GM04503 (cell line): ENCODE measurements at regions not wholly inside any gene's neighbourhood (a gene's known extent, or its start where the extent isn't known, plus 50 kb on each side); places are given as distances from the start of the nearest gene placed in this dataset.
"Not testable (repeated sequence)": the region's sequence is repeated elsewhere in the genome, so short reads cannot be mapped to it uniquely, and the experiment has no call there.

Experiments
- DNase-seq: peaks from one replicate; pipeline ENCODE4 v3.0.0-alpha.2; 2012; ENCODE audit warnings: low read depth

DNA sequence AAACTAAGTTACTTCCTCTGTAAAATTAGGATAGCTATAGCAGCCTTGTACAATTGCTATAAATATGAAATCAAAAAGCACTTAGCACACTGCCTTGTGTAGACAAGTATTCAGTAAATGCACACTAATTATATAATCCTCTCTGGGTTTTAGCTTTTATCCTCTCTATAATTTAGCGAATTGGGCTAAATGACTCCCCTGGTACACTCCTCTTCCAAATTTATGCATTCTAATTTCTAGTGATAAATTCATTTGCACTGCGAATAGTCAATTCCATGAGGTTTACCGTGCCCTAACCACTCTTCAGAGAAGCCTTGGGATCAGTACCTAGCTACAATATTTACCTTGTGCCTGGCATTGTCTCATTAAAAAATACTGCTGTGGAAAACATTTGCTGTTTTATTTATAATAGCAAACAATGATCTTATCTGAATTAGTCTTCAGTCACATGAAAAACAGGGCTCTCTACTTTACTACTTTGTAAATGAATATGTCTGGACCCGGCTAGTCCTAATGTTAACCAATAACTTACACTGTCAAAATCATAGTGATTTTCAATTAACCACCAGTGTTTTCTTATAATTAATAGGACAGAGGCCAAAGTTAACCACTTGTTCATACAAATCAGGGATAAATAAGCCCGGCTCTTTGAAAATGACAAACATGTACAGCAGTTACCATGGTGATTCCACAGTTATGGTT lies 577.9 kb downstream of the IPMK start:
- DNase-seq, result no peak

DNA sequence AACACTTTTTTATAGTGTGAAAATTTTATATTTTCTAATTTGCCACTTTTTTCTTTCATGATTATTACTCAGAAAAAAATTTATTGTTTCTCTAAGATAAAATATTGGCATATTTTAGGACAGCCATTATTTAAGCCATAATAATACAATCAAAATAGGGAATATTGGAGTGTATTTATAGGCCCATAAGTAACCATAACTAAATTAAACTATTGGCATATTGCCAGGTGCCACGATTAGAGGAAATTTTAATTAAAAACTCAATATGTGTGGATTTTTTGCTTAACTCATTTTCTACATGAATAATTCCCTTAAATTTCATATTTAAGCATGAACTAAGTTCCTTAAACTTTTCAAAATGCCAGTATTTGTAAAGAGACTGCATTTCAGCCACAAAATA lies 587.8 kb downstream of the IPMK start:
- no peak for DNase-seq

DNA sequence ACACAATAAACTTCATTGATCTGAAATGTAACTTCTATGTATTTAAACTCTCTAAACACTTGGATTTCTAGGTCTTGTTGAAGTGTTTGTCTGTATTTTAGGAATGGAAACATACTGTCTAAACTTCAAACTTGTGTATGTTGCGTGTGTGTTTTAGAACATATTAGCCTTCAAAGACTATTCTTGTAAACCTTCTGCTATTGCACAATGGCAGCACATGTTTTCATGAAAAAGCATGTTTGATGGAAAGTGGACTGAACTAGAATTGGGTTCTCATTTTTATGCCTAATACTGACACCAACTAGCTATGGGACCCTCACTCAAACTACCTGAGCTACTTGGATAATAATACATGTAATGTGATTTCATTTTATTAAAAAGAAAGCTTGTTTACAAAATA lies 592.6 kb downstream of the IPMK start:
- DNase-seq, result no peak

DNA sequence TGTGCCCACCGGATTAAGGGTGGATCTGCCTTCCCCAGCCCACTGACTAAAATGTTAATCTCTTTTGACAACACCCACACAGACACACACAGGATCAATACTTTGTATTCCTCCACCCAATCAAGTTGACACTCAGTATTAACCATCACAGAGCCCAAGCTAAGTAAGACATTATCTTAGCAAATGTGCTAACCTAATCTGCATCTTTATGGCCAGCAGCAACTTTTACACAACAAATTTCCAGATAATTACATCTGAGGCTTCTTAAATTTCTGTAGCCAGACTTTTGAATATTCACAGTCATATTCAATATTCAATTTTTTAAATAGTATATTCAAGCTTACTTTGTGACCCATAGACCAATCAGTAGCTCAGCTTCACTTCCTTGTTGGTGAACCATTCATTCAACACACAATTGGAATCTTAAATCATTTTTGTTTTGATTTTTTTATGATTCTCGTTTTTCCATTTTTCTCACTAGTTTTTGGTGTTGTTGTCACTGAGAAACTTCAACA lies 594.2 kb downstream of the IPMK start:
- no peak for DNase-seq

DNA sequence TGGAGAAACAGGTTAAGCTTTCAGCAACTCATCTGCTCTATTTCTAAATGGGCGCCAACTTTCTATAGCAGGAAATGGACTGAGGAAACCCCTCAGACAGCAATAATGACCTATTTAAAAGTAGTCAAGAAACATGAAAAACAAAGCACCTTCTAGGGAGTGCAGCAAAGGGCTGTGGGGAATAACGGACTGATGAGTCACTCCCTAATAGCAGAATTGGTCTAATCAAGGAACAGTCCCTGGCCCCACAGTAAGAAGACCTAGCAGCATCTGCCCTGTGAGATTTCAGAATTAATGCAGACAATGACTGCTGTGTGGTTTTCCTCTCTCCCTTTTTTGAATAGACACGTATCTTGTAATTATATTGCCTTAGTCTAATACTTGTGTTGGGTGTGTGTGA lies 602.9 kb downstream of the IPMK start:
- no peak for DNase-seq

DNA sequence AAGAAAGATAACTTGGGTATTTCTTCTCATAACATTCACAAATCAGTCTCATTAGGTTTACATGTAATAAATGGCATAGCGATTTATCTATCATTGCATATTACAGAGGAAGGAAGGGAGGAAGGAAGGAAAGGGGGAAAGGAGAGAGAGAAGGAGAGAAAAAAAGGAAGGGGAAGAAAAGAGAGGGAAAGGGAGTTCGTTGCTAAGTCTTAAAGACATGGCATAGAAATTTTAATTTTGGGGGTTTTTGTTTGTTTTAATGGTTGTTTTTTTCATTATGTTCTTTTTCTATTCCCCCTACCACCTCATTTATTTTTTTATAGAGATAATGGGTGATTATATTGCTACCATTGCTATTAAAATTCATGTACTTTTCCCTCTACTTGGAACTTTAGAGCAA lies 604.3 kb downstream of the IPMK start:
- DNase-seq, result no peak

DNA sequence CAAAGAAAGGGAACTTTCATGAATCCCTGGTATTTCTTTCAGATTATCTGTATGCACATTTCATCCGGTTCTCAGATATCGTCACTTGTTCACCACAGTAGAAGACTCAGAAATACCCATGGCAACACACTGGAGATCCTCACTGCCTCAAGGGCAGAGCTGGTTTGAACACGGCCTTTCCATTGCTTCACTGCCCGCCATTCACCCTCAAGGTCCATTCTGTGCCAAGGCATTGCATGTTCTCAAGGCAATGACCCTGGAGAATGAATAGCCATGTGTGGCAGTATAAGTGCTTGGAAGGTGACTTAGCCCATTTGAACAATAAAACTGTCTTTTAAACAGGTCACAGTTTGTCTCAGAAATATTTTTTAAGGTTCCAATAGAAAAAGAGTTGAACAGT lies 606.5 kb downstream of the IPMK start:
- no peak for DNase-seq

DNA sequence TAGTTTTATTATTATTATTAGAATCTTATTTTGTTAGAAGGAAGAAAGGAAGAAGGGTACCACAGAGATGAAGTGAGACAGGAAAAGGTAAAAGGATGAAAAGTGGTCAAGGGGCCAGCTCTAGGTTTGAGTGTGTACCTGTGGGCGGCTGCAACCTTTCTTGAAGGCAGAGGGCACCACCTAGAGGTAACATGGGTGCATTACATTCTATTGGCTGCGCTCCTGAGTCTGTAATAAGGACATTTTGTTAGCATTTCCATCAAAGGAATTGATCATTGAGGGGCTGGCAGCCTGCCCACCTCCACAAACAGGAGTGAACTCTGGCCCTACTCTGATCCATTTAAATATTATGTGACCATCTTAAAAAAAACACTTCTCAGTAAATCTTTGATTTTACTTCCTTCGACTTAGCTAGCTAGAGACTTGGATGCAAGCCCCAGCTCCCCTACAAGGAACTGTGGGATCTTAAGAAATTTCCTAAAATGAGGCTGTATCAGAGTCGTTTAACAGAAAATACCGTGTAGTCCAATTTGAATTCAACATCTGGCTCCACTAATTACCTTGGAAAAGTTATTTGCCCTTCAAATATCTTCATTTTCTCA lies 610.4 kb downstream of the IPMK start:
- DNase-seq, result peak; percentile 2

DNA sequence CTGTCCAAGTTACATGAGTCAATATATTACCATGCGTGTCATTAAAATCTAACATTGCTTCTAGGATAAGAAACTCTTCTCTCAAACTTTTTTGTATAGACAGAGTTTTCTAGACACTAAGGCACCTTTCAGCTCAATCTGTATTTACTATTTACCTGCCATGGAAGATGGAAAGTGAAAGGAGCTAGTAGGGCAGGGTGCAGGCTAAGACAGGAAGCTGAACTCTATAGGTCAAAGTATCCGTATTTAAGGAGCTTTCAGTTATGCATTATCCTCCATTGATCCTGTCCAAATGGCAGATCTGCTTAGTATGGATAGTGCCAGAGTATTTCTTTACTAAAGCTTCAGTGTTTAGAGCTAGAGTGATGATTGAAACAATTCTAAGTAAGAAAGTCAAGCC lies 612.8 kb downstream of the IPMK start:
- DNase-seq, result no peak

DNA sequence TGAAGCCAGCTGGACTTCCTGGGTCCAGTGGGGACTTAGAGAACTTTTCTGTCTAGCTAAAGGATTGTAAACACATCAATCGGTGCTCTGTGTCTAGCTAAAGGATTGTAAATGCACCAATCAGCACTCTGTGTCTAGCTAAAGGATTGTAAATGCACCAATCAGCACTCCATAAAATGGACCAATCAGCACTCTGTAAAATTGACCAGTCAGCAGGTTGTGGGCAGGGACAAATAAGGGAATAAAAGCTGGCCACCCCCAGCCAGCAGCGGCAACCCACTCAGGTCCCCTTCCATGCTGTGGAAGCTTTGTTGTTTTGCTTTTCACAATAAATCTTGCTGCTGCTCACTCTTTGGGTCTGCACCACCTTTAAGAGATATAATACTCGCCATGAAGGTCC lies 622.6 kb downstream of the IPMK start:
- DNase-seq, result not testable (repeated sequence)

DNA sequence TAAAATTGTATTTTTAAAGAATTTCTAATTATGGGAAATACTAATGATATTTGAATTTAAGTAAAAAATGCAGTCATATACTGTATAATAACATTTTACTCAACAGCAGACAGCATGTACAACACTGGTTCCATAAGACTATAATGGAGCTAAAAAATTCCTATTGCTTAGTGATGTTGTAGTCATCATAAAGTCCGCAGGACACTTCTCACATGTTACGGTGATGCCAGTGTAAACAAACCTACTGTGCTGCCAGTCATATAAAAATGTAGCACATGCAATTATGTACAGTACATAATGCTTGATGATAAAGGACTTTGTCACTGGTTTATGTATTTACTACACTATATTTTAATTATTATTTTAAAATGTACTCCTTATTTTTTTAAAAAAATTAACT lies 629.3 kb downstream of the IPMK start:
- DNase-seq, result no peak

DNA sequence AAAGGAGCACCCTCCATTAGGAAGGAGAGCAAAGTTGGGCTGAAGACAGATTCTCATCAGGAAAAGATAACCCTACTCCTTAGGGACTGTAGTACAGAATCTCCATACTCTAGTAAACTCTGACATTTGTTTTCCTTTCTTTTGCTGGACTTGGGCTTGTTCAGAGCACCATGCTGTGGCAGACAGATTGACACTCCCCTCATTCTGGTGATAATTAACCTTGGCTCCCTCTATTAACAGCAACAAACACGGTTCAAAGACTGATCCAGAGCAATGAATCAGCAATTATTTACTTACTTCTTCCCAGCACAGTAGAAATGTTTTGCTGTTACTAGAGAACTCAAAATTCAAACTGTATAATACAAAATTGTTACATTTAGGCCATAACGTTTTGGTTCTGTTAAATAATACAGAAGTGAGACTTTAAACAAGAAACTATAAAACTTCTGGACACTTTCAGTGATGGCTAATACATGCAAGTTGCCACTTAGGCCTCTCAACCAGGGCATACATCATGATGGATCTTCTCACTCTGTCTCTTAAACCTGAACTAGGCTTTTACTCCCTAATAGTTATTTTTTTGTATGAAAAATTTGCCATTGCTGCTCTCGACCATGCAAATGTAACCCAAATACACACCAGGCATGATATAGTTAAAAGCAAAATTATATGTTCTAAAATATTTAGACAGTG lies 639.0 kb downstream of the IPMK start:
- no peak for DNase-seq

DNA sequence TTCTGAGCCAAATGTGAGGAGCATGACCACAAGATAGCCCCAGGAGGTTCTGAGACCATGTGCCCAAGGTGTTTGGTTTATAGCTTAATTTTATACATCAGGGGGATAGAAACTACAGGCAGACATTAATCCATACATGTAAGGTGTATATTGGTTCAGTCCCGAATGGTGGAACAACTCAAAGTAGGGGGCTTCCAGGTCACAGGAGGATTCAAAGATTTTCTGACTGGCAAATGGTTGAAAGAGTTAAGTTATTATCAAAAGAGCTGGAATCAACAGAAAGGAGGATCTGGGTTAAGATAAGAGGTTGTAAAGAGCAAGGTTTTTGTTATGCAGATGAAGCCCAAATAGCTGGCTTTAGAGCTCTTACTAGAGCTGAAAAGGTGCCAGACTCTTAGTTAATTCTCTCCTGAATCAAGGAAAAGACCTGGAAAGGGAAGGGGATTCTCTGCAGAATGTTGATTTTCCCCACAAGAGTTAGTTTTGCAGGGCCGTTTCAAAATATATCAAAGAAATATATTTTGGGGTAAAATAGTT lies 640.0 kb downstream of the IPMK start:
- DNase-seq, result no peak

DNA sequence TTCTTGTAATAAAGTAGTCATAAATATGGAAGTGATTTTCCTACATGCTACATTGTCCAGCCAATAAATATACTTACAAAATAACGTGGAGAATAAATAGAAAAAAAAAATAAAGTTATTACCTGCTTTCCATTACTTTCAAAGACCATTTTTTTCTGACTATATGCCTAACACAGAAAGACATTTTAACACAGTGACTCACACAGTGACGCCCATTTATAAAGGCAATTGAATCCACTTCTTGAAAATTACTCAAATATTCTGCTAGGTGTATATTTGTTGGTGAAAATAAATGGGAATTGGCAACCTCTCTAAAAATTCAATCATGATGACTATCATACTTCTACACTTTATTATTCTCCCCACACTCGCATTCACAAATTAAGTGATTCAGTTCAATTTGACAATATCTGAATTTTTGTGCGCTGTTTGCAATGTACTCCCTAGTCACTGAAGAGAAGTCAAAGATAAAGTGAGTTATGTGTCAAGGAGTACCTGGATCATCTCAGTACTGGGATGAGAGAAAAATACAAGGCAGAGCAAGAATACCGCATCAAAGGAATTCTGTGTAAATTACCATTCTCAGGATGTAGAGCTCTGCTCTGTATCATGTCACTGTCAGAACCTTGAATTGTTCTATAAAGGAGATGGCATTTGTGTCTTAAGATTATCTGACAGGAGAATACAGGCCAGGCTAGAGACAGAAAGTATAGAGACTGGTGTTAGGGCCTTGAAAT lies 642.7 kb downstream of the IPMK start:
- no peak for DNase-seq

DNA sequence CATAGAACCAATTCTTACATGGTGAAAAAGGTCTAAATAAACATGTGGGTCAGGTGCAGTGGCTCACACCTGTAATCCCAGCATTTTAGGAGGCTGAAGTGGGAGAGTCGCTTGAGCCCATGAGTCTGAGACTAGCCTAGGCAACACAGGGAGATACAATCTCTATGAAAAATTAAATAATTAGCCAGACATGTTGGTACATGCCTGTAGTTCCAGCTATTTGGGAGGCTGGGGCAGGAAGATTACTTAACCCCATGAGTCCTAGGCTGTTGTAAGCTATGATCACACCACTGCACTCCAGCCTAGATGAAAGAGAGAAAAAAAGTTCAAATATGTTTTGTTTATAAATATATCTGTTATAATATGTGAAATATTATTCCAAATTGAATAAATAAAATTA lies 643.6 kb downstream of the IPMK start:
- DNase-seq, result no peak

DNA sequence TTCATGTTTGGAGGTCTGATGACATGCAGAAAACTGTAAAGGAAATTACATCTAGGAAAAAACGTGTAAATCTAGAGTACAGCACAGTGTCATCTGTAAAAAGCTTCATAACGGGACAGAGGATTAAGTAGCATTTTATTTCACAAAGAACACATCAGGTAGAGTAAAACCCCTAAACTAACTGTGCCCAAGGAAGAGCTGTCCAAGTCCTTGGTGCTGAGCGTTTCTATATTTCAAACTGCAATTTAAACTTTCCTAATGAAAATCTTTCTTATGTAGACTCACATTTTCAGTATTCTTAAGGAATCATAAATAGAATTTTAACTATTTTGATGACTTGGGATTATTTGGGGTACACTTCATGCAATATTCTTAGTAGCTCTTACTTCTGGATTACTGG lies 646.2 kb downstream of the IPMK start:
- no peak for DNase-seq

DNA sequence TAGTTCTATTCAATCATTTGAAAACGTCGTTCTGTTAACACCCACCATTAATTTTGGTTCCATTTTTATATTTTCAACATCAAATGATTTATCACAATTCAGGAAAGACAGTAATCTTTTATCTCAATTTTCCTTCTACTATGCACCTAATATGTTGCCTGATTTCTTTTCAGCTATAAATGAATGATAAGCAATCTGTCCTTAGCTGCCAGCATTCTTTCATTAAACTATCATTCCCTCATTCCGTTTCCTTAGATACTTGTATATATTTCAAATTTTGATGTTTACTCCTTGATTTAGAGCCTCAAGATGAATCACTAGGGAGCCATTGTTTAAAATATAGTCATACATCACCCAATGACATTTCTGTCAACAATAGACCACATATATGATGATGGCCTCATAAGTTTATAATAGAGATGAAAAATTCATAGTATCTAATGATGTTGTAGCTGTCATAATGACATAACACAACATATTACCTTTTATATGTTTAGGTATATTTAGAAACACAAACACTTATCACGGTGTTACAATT lies 661.7 kb downstream of the IPMK start:
- DNase-seq, result no peak

DNA sequence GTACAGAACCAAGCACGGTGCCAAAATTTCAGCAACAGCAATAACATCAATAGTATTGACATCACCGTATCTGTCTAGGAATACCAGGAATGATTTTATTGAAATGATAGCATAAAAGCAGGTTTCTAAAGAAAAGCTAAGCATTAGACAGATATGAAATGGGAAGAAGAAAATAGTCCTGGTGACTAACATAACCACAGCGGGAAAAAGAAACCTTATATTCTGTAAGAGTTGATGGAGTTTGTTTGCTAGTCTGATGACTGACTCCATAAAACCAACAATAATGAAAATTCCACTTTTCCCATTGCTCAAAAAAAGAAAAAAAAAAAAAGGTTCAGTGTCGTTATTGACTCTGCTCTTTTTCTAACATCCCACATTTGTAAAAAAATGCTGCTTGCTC lies 668.3 kb downstream of the IPMK start:
- DNase-seq, result no peak

DNA sequence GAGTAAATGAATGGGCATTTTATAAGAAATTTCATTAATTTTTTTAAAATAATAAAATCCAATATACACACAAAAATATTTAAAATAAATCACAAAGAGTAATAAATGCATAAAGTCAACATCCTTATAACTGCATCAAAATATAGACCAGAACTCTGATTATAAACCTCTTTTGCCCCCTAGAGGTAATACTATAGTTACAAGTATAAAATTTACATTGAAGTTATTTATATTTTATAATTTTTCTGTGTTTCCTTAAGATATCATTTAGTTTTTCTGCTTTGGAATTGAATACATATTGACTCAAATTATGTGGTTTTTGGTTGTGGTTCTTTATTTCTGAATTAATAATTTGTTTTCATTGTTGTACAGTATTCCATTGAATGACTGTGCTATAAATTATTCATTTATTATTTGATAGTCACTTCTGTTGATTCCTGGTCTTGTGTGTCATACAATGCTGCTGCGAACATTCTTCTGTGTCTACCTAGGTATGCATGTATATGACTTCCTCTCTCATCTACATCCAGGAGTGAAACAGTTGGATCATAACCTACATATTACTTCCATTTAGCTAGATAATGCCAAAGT lies 673.6 kb downstream of the IPMK start:
- DNase-seq, result no peak

DNA sequence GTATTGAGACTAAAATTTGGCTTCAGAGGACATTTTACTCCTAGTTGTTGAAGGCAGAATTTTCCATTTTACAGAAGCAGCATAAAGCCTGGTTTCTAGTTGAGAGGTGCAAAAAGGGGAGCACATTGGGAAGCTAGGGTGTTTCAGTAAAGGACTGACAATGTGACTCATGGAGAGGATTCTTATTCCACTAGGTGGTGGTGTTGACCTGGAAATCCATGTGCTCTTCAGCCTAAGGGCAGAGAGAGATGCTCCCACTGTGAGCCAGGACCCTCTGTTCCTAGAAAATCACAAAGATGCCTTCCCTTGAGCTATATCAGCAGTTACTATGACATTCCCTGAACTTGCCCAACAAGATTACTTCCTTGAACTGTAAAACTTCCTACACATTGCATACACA lies 687.8 kb downstream of the IPMK start:
- peak; percentile 3 for DNase-seq

DNA sequence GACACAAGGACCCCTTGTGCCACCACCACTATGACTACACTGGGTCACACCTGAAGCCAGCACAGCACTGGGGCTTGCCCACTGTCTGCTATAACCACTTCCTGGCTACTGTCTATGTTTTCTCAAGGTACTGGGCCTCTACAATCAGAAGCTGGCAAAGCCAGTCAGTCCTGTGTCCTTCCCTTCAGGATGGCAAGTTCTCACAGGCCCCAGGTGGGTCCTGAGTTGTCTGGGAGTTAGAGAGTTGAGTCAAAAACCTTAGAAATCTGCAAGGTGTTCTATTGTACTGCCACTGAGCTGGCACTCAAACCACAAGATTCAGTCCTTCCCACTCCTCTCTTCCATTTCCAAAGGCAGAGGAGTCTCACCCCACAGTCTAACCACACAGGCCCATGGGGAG lies 705.5 kb downstream of the IPMK start:
- DNase-seq, result no peak

DNA sequence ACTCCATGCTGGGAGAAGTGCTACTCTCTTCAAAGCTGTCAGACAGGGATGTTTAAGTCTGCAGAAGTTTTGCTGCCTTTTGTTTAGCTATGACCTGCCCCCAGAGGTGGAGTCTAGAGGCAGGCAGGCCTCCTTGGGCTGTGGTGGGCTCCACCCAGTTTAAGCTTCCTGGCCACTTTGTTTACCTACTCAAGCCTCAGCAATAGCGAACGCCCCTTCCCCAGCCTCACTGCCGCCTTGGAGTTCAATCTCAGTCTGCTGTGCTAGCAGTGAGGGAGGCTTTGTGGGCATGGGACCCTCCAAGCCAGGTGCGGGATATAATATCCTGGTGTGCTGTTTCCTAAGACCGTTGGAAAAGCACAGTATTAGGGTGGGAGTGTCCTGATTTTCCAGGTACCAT lies 715.9 kb downstream of the IPMK start:
- not testable (repeated sequence) for DNase-seq
